Stimulated activated naive B cell treated with anti-CD40 and anti-IgM and Interleukin-4, amounts not matched to agents 10 μg/mL and 1 μg/mL and 100 μg/mL, for 72 hours (primary cell): ENCODE measurements at regions not wholly inside any gene's neighbourhood (a gene's known extent, or its start where the extent isn't known, plus 50 kb on each side); places are given as distances from the start of the nearest gene placed in this dataset.

Experiments
- ATAC-seq, 2 donors: fragments of 150-1000 bp; cut with Tn5 transposase; replicated peaks; 2 replicates each; pipeline ENCODE4 v1.10.0; 2021; ENCODE audit warnings: moderate library complexity in 1 of 2
- DNase-seq: peaks from one replicate; pipeline ENCODE4 v3.0.0; 2021
- H3K27ac Mint-ChIP-seq: one replicate; pipeline ENCODE4 v1.8.0; 2022; ENCODE audit warnings: mild to moderate bottlenecking, mixed read lengths
- H3K27me3 Mint-ChIP-seq, 2 donors: one replicate each; pipeline ENCODE4 v1.8.0; 2022; ENCODE audit warnings: mixed read lengths in 2 of 2
- H3K36me3 Mint-ChIP-seq, 2 donors: one replicate each; pipeline ENCODE4 v1.8.0; 2022; ENCODE audit warnings: mixed read lengths in 2 of 2, mild to moderate bottlenecking in 1 of 2
- H3K4me1 Mint-ChIP-seq, 2 donors: one replicate each; pipeline ENCODE4 v1.8.0; 2022; ENCODE audit warnings: mixed read lengths in 2 of 2, mild to moderate bottlenecking in 1 of 2
- H3K4me3 Mint-ChIP-seq, 2 donors: one replicate each; pipeline ENCODE4 v1.8.0; 2022; ENCODE audit warnings: mild to moderate bottlenecking in 2 of 2, mixed read lengths in 2 of 2, moderate library complexity in 1 of 2
- H3K9me3 Mint-ChIP-seq, 2 donors: one replicate each; pipeline ENCODE4 v1.8.0; 2022; ENCODE audit warnings: mixed read lengths in 2 of 2, mild to moderate bottlenecking in 1 of 2

DNA sequence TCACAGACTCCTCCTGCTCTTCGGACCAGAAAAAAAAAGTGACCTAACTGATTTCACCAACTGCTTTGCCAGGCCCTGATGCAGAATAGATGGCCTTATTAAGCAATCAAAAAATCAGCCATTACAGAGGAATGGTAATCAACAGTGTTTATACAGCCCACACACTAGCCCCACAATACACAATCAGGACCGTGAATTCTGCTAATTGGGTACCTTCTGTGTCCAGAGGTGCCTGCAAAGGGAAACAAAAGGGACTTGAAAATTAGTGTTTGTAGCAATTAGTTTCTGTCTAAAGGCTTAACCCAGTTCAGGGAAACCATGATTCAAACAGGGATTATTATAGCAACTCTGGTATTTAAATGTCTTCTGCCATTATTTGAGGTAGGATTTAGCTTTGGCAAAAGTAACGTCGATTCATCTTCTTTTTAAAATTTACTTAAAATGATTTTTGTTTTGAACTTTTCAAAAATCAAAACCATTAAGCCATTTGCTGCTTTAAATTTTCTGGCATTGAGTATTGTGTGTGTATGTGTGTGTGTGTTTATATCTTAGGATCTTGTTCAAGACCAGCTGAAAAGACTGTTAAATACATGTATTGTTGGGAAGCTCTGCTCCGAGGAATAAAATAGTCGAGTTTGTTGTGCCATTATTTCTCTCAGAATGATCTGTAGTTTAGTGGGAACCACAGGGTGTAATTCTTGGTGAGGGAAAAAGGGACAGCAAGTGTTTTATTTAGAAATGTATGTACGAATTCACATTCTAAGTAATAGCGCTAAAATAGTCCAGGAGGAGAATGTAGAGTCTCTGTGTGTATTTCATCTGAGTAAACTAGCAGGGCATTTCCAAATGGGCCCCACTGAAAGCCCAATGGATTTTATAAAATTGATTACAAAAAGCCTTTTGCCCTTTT lies 156.1 kb downstream of the PTCSC3 start:
- Mint-ChIP-seq H3K4me3 (no peak overlapping the region), H3K27ac (no peak overlapping the region)

GRCh38 chr14:36019126-36019525 lies 157.4 kb downstream of the PTCSC3 start:
- no peak for ATAC-seq
- H3K27me3 Mint-ChIP-seq: no peaks in the 10 kb centered on the region

More for the DNA sequence above, 156.1 kb downstream of the PTCSC3 start:
- DNase-seq: no peak
- peaks cover 0 to 3% of the 10 kb centered on the region in 2 donors for H3K9me3 Mint-ChIP-seq
- peaks cover 0 to 3% of the 10 kb centered on the region in 2 donors for H3K27me3 Mint-ChIP-seq
- no peaks in the 10 kb centered on the region for H3K36me3 Mint-ChIP-seq
- ATAC-seq: no peak
- no peaks in the 10 kb centered on the region for H3K4me1 Mint-ChIP-seq

GRCh38 chr14:36014236-36014635 lies 162.3 kb downstream of the PTCSC3 start:
- no peaks in the 10 kb centered on the region for H3K4me1 Mint-ChIP-seq
- H3K4me3 Mint-ChIP-seq: no peak overlapping the region
- peaks cover 0 to 2% of the 10 kb centered on the region in 2 donors for H3K9me3 Mint-ChIP-seq
- DNase-seq (no peak), ATAC-seq (no peak)
- H3K27ac Mint-ChIP-seq: no peak overlapping the region
- peaks cover 4 to 6% of the 10 kb centered on the region in 2 donors for H3K27me3 Mint-ChIP-seq
- no peaks in the 10 kb centered on the region for H3K36me3 Mint-ChIP-seq

More at GRCh38 chr14:36019126-36019525, 157.4 kb downstream of the PTCSC3 start:
- Mint-ChIP-seq H3K4me1 (no peaks in the 10 kb centered on the region), H3K27ac (no peak overlapping the region), H3K36me3 (no peaks in the 10 kb centered on the region), H3K4me3 (no peak overlapping the region), H3K9me3 (no peaks in the 10 kb centered on the region)
- no peak for DNase-seq

- H3K9me3 Mint-ChIP-seq: peaks cover 0 to 2% of the 10 kb centered on the region in 2 donors
- no peak overlapping the region for H3K27ac Mint-ChIP-seq
- peaks cover 4 to 6% of the 10 kb centered on the region in 2 donors for H3K27me3 Mint-ChIP-seq
- no peaks in the 10 kb centered on the region for H3K36me3 Mint-ChIP-seq
- no peak for DNase-seq
- H3K4me3 Mint-ChIP-seq: no peak overlapping the region
- H3K4me1 Mint-ChIP-seq: no peaks in the 10 kb centered on the region
- no peak for ATAC-seq
Observed at GRCh38 chr14:36013483-36013882, 163.0 kb downstream of the PTCSC3 start.

DNA sequence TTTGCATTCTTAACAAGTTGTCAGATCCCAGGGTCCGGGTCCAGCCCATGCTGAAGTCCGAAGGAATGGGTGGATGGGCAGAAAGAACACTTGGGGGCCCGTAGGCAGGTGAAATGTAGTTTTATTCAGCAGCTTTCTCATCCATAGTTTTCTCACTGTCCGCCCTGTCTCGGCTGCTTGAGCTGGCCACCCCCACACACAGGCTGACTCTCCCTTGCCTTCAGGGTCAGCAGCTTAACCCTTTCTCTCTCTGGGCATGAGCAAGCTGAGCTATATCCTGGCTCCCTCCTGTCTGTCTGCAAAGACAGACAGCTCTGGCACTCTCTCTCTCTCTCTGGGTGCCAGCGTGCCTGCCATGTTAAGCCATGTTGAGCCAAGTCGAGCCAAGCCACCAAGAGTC lies 163.9 kb downstream of the PTCSC3 start:
- Mint-ChIP-seq H3K27ac (no peak overlapping the region), H3K27me3 (peaks cover 4 to 6% of the 10 kb centered on the region in 2 donors), H3K4me3 (no peak overlapping the region), H3K36me3 (no peaks in the 10 kb centered on the region), H3K4me1 (no peaks in the 10 kb centered on the region), H3K9me3 (peaks cover 0 to 2% of the 10 kb centered on the region in 2 donors)
- DNase-seq: no peak
- no peak for ATAC-seq

GRCh38 chr14:36009643-36010042 lies 166.9 kb downstream of the PTCSC3 start:
- Mint-ChIP-seq H3K36me3 (no peaks in the 10 kb centered on the region), H3K4me1 (no peaks in the 10 kb centered on the region), H3K27me3 (peaks cover 13 to 22% of the 10 kb centered on the region in 2 donors), H3K9me3 (peaks cover 0 to 4% of the 10 kb centered on the region in 2 donors), H3K27ac (no peak overlapping the region), H3K4me3 (no peak overlapping the region)
- ATAC-seq (no peak), DNase-seq (no peak)

DNA sequence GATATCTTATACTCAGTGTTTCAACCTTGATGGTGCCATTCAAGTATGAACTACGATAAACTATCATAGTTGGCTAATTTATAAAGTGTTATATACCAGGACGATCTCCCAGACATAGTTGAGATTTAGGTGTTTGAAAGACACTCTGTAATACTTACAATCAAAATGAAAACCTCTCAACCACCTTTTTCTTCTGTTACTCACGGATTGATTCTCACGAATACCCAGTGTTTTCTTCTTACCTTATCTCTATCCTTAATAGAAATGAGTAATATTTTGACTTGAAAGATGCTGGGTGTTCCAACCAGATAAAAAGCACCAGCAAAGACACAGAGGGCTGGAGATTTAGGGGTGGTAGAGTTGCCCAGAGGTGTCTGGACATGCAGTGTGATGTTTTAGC lies 169.9 kb downstream of the PTCSC3 start:
- no peak for DNase-seq
- Mint-ChIP-seq H3K4me3 (no peak overlapping the region), H3K36me3 (no peaks in the 10 kb centered on the region), H3K27me3 (peaks cover 9 to 21% of the 10 kb centered on the region in 2 donors), H3K27ac (no peak overlapping the region), H3K4me1 (no peaks in the 10 kb centered on the region), H3K9me3 (peaks cover 0 to 4% of the 10 kb centered on the region in 2 donors)
- no peak for ATAC-seq

GRCh38 chr14:36005670-36006069 lies 170.9 kb downstream of the PTCSC3 start:
- no peak overlapping the region for H3K4me3 Mint-ChIP-seq
- H3K36me3 Mint-ChIP-seq: no peaks in the 10 kb centered on the region
- ATAC-seq (no peak), DNase-seq (no peak)
- peaks cover 9 to 21% of the 10 kb centered on the region in 2 donors for H3K27me3 Mint-ChIP-seq
- H3K4me1 Mint-ChIP-seq: no peaks in the 10 kb centered on the region
- peaks cover 0 to 4% of the 10 kb centered on the region in 2 donors for H3K9me3 Mint-ChIP-seq
- H3K27ac Mint-ChIP-seq: no peak overlapping the region

GRCh38 chr14:36001936-36002335 lies 174.6 kb downstream of the PTCSC3 start:
- Mint-ChIP-seq H3K36me3 (no peaks in the 10 kb centered on the region), H3K27ac (no peak overlapping the region), H3K9me3 (peaks cover 0 to under 1% of the 10 kb centered on the region in 2 donors), H3K4me3 (no peak overlapping the region), H3K4me1 (no peaks in the 10 kb centered on the region), H3K27me3 (peaks cover 7 to 31% of the 10 kb centered on the region in 2 donors)
- no peak for DNase-seq
- ATAC-seq: no peak

GRCh38 chr14:35999294-35999693 lies 173.2 kb downstream of the BRMS1L start:
- DNase-seq (no peak), ATAC-seq (no peak)
- H3K4me1 Mint-ChIP-seq: no peaks in the 10 kb centered on the region
- H3K27ac Mint-ChIP-seq: no peak overlapping the region
- H3K27me3 Mint-ChIP-seq: peaks cover 0 to 17% of the 10 kb centered on the region in 2 donors
- H3K36me3 Mint-ChIP-seq: no peaks in the 10 kb centered on the region
- H3K9me3 Mint-ChIP-seq: no peaks in the 10 kb centered on the region
- no peak overlapping the region for H3K4me3 Mint-ChIP-seq

GRCh38 chr14:35998303-35998702 lies 172.2 kb downstream of the BRMS1L start:
- Mint-ChIP-seq H3K36me3 (no peaks in the 10 kb centered on the region), H3K27ac (no peak overlapping the region), H3K4me3 (no peak overlapping the region), H3K4me1 (no peaks in the 10 kb centered on the region), H3K9me3 (no peaks in the 10 kb centered on the region), H3K27me3 (peaks cover 0 to 17% of the 10 kb centered on the region in 2 donors)
- no peak for DNase-seq
- ATAC-seq: no peak

DNA sequence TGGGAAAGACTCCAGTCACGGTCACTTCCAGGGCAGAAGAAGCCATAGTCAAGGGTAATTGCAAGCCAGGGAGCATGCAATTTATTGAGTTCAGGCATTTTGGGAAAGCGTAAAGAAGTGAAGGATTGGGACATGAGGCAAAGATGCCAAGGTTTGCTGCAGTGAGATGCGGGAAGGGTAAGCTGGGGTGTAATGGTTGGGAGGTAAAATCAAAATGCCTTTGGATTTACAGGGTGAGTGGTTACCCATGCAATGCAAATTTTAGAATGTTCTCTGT lies 167.5 kb downstream of the BRMS1L start:
- H3K4me1 Mint-ChIP-seq: no peaks in the 10 kb centered on the region
- no peak for DNase-seq
- no peaks in the 10 kb centered on the region for H3K9me3 Mint-ChIP-seq
- H3K36me3 Mint-ChIP-seq: no peaks in the 10 kb centered on the region
- no peak overlapping the region for H3K4me3 Mint-ChIP-seq
- H3K27ac Mint-ChIP-seq: no peak overlapping the region
- ATAC-seq: no peak
- peaks cover 3 to 9% of the 10 kb centered on the region in 2 donors for H3K27me3 Mint-ChIP-seq

GRCh38 chr14:35992816-35993683 lies 166.9 kb downstream of the BRMS1L start:
- no peak overlapping the region for H3K4me3 Mint-ChIP-seq
- DNase-seq (no peak), ATAC-seq (no peak)
- peaks cover 0 to 9% of the 10 kb centered on the region in 2 donors for H3K27me3 Mint-ChIP-seq
- no peaks in the 10 kb centered on the region for H3K36me3 Mint-ChIP-seq
- H3K4me1 Mint-ChIP-seq: no peaks in the 10 kb centered on the region
- no peaks in the 10 kb centered on the region for H3K9me3 Mint-ChIP-seq
- no peak overlapping the region for H3K27ac Mint-ChIP-seq

DNA sequence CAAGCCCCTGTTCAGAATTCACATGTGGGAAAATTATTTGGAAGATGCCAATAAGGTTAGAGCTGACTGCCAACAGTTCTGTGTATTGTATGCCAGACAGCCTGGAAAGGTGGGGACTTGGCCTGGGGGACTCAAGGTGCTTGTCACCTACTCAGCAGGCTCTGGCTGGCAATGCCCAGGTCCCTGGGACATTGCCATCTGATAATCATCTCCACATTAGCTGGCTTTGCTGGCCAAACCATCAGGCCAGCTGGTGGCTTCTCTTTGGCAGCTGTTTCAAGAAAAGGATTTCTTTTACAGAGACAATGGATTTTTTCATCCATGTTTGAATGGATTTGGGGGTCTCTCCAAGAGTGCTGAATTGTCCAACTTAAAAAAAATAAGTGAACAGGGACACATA lies 165.2 kb downstream of the BRMS1L start:
- ATAC-seq (no peak), DNase-seq (no peak)
- peaks cover 0 to 9% of the 10 kb centered on the region in 2 donors for H3K27me3 Mint-ChIP-seq
- no peak overlapping the region for H3K4me3 Mint-ChIP-seq
- H3K9me3 Mint-ChIP-seq: no peaks in the 10 kb centered on the region
- no peaks in the 10 kb centered on the region for H3K36me3 Mint-ChIP-seq
- no peak overlapping the region for H3K27ac Mint-ChIP-seq
- H3K4me1 Mint-ChIP-seq: no peaks in the 10 kb centered on the region
